GM19351 (cell line): ENCODE measurements at regions not wholly inside any gene's neighbourhood (a gene's known extent, or its start where the extent isn't known, plus 50 kb on each side); places are given as distances from the start of the nearest gene placed in this dataset.
"Not testable (repeated sequence)": the region's sequence is repeated elsewhere in the genome, so short reads cannot be mapped to it uniquely, and the experiment has no call there.

Experiments used
- ATAC-seq: cut with Tn5 transposase; IDR thresholded peaks from one replicate; pipeline ENCODE4 v1.9.1; 2021; ENCODE audit warnings: mild to moderate bottlenecking, moderate library complexity; ENCODE audit not compliant: unreplicated experiment

- no peak for ATAC-seq
Observed at GRCh38 chr7:26083113-26083512, 68.9 kb upstream of the NFE2L3 start.

DNA sequence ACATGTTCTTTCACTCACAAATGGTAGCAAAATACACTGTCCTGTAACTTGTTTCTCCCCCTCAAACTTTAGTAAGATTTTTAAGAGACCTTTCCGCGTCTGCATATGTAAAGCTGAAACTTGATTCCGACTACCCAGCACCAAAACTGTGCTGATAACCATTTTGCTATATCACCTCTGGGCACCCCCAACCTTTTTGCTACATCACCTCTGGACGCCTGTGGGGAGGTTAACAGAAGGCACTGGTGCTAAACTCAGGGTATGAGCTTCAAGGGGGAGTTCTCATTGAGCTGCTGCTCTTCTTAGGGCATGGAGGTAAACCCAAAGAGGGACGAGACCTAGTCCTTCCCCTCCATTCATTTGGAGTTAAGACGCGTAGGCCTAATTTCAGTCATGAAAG lies 67.6 kb upstream of the NFE2L3 start:
- ATAC-seq: no peak

DNA sequence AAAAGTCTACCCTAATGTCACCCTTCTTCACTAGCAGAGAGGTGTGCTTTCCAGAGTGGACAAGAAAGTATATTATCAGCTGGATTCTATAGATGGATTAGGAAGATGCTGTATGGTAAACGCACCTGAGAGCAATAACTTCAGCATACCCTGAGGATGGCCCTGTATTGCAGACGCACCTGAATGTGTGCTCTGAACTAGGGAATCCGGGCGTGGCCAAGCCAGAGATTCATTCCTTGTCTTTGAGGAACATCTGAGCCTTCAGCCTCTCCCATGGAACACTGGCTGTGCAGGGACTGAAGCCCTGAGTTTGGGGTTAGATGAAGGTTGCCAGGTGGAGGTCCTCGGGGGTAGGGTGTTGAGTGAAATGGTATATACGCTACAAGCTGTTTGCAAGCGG lies 66.2 kb upstream of the NFE2L3 start:
- no peak for ATAC-seq

- no peak for ATAC-seq
Observed at GRCh38 chr7:26087321-26088091, 64.5 kb upstream of the NFE2L3 start.

DNA sequence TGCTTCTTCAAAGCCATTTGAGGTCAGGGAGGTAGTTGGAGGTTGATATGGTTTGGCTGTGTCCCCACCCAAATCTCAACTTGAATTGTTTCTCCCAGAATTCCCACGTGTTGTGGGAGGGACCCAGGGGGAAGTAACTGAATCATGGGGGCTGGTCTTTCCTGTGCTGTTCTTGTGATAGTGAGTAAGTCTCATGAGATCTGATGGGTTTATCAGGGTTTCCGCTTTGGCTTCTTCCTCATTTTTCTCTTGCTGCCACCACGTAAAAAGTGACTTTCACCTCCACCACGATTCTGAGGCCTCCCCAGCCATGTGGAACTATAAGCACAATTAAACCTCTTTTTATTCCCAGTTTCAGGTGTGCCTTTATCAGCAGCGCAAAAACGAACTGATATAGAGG lies 62.5 kb upstream of the NFE2L3 start:
- not testable (repeated sequence) for ATAC-seq

- ATAC-seq: no peak
Observed at GRCh38 chr7:26090927-26091519, 61.0 kb upstream of the NFE2L3 start.

- ATAC-seq: no peak
Observed at GRCh38 chr7:26091933-26092332, 60.1 kb upstream of the NFE2L3 start.

GRCh38 chr7:26093023-26093422 lies 59.0 kb upstream of the NFE2L3 start:
- ATAC-seq: no peak

DNA sequence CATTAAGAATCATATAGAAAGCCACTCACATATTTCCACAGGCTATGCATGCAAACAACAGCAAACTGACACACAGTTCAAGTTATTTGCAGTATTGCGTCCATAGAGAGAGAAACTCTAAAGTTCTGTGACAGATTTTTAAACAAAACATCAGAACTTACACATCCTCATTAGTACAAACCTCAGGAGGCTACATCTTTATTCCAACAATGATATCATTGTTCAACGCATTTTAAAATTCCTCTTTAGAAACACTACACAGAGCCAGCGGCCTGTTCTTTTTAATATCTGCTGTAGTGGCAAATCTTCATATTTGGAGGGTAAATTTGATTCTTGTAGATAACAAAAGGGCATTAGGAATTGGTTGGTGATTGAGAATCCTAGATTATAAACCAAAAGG lies 55.9 kb upstream of the NFE2L3 start:
- ATAC-seq: no peak

- no peak for ATAC-seq
Observed at GRCh38 chr7:26097837-26098668, 53.9 kb upstream of the NFE2L3 start.

- ATAC-seq: no peak
Observed at GRCh38 chr7:26099236-26099635, 52.8 kb upstream of the NFE2L3 start.

DNA sequence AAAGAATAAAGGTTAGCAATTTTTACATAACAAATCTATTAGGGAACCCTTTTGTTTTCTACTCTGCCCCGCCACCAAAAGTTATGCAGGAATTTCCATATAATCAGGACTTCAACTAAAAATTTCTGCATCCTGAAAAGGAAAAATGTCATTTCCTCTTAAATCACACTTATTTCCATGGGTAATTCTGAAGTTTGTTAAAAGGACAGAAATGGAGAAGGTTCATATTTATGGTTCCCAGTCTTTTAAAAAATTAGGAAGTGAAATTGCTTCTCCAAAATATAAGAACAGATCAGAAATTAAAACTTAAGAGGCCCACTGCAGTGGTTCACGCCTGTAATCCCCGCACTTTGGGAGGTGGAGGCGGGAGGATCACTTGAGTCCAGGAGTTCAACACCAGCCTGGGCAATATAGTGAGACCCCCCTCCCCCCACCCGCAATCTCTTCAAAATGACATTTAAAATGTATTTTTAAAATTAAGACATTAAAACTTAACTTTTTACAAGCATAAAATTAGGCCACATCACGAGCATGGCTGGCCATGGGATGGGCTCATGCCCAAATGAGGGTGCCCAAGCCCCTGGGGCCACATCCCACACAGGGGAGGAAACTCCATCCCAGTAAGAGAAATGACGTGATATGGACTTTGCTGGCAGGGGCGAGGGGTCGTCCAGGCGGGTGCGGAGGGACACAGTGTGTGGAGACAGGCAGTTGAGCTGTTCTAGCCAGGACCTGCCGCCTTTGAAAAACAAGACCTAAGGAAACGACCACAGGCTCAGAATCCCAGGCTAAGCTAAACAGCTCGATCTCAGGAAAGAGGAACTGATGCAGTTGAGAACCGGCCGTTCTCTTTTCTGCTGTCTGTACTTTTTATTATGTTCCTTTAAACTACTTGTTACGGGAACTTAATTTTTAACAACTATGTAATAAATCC lies 51.3 kb upstream of the NFE2L3 start:
- no peak for ATAC-seq

DNA sequence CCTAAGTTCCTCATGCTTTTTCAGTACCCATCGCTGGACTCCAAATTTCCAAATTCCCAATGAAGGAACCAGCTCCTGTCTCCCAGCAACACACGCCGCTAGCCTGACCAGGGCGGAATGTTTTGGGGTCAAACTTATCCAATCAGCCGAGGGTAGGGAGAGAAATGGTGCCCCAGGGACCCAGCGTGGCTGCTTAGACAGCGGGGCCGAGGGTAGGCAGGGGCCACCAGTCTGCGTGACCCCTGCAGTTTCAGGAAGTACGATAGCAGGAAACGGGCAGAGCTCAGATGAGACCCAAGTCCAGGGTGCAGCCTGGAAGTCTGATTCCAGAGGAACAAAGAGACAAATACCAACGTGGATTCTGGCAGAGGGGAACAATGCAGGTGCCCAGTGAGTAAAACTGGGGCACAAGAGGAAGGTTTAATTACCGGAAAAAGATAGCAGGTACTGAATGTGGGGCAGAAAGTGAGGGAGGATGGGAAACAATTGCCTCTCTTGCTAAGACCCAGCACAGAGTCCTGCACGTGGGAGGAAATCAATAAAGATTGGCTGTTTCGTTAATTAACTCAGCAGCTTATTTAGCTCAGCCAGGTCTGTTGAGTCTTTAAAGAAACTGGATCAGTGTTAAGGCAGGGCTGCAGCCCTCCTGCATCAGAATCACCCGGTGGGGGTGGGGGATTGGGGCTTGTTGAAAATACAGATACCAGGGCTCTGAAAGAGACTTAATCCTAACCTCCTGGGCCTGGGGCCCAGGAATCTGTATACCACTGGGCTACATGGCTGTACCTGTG lies 50.4 kb upstream of the NFE2L3 start:
- ATAC-seq: no peak

DNA sequence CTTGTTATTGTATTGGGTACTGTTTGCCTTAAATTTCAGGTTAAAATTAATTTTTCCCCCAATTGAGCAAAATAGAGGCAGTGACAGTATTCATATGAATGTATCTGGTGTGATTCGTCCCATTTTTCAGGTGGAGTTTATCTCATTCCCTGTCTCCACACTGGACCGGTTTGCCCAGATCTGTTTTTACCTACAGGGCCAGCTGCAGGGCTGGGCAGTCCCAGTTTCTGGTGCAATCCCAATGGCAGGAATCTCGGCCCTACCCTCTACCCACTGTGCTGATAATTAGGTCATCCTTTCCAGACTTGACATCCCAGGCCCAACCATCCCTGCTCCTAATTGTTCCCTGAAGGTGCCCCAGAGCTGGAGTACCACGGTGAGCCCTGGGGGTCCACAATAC lies 49.8 kb upstream of the NFE2L3 start:
- ATAC-seq: no peak
